Cerebellar nuclear complex (tissue), 1 donor: ENCODE measurements at regions not wholly inside any gene's neighbourhood (a gene's known extent, or its start where the extent isn't known, plus 50 kb on each side); places are given as distances from the start of the nearest gene placed in this dataset.

ENCODE experiments used
- DNase-seq, 2 experiments: peaks; one replicate each; lab custom pipeline; 2025; lab: John Stamatoyannopoulos, UW

DNA sequence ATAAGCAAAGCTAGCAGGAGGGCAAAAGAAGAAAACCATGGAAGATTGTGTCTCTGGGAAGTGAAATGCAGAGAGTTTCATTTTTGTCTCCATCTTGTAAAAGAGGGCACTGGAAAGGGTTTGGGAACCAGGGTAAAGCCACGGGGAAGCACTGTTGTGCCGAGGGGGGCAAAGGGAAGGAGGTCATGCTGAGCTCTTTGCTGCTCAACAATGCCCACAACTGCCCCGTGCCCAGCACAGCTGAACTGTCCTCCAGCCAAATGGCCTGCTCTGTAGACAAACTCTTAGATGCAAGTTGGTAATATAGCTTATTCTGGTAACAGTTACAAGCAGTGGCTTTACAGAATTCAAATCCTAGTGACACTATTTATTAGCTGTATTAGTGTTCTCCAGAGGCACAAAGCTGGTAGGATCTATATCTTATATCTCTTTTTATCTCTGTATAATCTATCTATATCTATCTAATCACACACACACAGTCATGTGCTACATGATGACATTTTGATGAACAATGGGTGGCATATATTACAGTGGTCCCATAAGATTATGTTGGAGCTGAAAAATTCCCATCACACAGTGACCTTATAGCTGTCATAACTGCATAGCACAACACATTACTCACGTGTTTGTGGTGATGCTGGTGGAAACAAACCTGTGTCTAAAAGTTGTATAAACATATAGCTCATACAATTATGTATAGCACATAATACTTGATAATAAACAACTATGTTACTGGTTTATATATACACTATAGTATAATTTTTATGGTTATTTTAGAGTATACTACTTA lies 203.4 kb upstream of the DDHD1 start:
- no peak for DNase-seq

DNA sequence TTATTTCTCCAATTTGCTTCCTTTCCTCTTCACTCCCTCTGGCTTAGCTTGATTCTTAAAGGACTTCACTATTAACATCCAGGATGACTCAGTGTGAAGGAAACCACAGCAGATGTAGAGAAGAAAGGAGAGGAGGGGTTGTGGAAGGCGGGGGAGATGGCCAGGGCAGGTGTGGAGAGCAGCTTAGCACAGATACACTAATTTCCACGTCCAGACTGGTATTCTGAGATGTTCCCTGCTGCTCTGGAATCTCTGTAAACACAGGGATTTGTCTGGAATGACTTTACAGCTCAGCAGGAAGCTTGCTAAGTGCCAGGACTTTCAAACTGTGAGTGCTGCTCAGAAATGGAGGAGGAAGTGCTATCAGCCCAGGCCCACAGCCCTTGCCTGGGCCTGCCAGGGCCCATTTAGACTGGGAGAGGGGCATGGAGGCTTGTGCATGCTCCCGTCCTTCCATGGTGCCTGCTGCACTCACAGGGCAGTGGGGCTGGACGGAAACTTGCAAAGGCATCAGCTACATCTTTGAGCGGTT lies 202.5 kb upstream of the DDHD1 start:
- no peak for DNase-seq

DNA sequence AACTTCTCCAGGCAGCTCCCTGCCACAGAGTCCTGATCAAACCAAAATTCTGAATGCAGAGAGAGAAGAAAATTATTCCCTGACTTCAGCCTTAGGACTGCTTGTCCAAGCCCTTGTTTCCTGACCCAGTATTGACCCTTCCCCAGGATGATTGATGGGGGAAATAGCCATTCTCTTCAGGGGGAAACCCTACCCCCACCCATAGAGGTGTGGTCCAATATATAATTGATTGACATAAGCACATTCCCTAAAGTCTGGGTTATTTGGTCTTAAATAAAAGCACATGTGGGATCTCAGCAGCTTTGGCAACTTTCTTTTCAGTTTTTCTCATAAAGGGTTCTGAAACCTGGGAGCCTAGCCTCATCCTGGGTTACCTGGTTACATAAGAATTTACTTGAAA lies 201.2 kb upstream of the DDHD1 start:
- DNase-seq = no peak

DNA sequence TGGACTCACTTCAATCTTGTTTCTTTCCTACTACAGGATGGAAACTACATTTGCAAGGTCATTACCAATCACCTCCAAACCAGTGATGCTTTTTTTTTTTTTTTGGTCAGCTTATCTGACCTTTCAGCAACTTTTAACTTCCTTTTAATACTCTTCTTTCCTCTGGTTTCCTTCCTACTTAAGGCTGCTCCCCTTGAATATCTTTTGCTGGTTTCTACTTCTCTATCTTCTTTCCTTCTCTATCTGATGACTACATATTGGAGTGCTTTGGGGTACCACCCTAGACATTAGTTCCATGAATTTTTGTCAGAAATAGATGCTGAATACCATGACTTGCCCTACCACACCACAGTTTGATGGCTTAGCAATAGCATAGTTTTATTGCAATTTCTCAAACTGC lies 197.7 kb upstream of the DDHD1 start:
- no peak for DNase-seq

DNA sequence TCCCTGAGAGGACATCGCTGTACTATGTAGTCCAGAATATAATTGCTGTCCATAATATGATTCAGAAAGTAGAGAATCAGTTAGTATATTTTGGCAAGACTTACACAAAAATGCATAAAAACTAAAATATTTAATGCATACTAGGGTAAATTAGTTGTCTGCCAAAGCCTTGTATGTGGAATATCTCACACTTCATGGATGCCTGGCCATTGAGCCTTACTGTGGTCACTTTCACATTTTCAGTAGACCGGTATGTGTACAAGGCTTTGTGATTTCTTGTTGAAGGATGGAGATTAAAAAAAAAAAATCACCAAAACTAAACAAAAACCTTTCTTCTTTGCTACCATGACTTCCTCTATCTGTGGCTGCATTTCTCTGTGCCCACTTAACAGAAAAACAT lies 197.3 kb upstream of the DDHD1 start:
- DNase-seq = no peak

DNA sequence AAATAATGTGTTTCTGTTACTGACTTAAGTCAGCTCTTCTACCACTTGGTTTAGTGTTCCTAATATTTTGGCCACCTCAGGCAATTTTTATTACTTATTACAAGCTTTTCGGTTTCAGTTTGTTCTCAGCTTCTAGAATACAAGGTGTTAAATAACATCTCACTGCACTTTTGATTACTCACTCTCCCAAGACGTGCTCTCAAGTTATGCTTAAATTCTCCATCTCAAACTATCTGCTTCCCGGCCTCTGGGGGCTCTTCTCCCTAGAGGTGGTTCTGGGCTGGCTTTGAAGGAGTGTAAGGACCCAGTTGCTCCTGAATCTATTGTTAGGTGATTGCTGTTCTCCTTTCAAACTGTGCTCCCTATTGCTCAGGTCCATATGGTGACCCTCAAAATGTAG lies 193.9 kb upstream of the DDHD1 start:
- no peak for DNase-seq

DNA sequence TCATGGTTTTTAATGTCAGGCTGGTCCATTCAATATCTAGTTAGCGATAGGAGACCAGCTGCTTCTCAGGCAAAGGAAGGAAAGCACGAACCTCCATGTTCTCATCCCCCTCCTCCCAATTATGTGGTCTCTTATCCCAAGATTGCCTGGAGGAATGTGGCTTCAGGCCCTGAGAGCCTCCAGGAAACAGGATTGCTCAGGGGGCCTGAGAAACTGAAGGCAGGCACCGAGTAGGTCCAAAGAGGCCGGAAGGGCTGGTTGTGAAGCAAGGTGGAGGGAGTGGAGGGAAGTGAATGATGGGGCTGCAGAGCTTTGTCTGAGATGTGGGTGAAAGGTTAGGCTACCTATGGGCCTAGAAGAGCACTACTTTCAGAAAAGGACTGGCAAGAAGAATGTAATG lies 188.2 kb upstream of the DDHD1 start:
- DNase-seq = no peak

DNA sequence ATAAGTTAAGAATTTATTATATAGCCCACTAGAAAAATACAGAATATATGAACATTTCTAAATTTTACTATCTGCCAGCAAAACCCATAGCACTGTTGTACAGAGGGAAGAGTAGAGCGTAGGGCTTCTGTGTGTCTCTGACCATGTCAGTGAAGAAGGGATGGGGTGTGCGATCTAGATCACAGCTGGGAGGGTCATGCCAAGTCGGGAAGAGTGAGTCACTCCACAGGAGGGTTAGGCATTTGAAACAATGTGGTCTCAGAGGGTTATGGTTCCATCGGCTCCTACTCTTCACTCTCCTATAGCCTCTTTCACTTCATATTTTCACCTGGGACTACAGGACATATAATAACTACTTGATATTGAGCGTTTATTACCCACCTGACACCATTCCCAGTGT lies 185.1 kb upstream of the DDHD1 start:
- no peak for DNase-seq

DNA sequence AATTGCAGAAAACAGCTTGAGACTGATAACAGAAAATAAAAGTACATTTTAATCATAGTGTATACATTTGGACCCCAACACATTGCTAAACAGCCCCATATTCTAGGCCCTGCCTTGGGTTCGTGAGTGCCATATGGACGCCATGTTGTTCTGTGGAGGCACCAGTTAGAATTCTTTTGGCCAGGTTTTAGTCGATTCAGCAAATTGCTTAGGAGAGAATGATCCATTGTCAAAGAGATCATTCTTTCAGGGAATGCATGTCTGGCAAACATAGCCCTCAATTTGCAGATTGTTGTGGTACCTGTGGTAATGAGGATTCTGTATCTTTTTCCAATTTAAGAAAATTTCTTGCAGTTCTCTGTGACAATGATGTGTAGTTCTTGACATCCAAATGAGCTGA lies 183.6 kb upstream of the DDHD1 start:
- DNase-seq = no peak

DNA sequence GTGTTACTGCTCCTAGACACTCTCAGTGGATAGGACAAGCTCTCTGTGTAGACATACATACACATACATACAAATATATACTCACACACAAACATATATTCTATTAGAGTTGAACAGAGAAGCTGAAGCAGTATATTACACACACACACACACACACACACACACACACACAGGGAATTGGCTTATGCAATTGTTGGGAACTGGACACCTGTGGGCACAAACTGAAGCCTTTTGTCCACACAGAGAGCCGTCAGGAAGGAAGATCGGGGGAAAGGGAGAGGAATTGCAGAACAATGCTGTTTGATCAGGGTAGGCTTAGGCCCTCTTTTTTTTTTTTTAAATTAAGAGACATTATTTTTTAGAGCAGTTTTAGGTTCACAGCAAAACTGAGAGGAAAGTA lies 180.7 kb upstream of the DDHD1 start:
- DNase-seq = no peak

DNA sequence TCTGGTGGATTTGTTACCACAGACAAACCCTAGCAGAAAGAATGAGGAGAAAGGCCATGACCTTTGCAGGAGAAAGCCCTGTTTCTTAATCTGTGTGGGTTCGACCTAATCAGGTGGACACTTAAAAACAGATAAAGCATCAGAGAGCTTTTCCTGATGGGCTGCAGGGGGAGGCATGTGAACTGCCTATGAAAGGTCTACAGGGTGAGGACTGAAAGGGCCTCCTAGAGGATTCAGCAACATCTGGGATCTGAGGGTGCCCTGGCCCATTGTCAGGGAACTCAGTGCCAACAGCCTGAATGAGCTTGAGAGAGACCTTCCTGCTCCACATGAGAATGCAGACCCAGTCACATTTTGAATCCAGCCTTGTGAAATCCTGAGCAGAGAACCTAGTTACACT lies 178.8 kb upstream of the DDHD1 start:
- DNase-seq = no peak

DNA sequence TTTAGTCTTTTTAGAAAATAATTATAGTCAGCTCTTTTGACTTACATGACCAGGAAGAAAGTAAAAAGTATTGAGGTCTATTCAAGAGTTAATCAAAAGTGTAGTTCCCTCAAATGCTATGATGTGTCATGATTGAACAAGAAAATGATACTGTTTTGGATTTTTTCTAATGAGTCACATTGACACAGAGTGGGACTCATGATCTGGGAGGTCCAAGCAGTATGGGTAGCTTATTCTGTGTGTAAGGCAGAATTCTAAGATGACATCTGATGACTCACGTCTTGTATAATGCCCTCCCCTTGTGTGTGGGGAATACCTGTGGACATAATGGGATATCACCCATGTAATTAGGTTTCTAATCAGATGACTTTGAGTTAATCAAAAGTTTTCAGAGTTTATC lies 178.1 kb upstream of the DDHD1 start:
- no peak for DNase-seq

DNA sequence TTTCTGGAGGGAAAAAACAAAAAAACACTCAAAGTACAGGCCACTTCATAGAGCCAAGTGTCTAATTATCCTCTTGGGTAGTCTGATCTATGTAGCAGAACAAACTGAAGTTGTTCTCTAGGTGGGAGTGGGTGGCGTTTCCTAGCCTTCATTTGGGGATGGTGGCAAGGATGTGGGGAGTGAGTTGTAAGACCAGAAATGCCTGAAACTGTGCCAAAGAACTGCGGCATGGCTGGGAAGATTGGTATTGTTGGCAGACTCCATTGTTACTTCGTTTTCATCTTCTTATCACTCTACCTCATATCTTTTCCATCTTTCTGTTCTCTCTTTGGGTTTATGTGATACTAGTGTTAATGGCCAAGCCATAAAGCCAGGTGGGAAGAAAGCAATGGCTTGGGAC lies 177.3 kb upstream of the DDHD1 start:
- no peak for DNase-seq

DNA sequence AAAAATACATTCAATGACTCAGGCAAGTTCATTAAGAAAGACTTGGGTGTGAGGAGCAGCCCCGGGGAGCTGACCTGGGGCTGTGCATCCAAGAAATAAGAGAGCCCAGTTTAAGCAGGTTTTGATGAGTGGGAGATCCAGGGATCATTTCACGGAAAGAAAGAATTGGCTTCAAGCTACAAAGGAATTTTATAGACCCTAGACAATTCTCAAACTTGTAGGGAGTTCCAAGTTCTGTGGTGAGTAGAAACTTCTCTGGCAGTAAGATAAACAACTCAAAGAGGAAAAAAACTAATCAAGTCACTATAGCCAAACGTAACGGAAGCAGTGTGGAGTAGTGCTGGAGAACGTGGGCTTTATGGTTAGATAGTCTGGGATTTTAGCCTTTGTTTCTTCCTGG lies 175.7 kb upstream of the DDHD1 start:
- no peak for DNase-seq

DNA sequence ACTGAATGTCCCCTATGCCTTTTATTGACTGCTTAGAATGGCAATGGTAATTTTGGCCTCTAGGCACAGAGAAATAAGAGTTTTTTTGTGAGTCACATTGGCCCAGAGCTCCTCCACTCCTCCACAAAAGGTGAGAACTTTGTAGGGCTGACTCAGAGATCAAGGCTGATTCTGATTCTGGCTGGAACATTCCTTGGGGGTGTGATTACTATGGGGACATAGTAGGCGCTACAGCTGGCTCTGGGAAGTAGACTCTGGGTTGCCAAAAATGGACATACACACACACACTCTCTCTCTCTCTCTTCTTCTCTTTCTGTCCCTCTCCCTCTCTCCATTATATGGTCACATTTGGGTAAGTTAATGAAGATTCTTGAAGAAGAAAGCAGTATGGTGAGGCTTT lies 174.6 kb upstream of the DDHD1 start:
- DNase-seq = no peak

DNA sequence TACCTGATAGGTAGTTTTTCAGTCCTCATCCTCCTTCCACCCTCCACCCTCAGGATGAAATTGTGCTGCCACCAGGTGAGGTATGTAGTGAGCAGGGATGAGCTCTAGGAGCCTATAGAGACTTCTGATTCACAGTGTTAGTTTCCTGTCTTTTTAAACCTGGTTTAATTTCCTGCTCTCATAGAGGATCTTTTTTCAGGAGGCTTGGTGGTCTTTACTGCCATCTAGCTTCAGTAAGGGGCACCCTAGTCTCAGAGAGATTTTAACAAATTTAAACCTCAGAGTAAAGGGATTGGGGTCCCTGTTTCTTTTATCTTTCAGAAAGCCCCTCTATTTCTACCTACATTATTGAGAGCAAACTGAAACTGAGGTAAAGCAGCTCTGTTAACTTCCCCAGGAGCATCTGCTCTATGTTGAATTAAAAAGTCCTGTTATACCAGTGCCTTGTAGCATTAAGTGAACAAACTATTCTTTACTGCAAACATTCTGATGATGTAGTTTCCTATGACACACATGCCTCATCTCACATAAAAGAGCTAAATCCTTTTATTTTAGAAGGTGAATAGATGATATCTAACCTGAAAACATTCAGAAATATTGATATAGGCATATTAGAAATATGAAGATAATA lies 172.2 kb upstream of the DDHD1 start:
- no peak for DNase-seq

DNA sequence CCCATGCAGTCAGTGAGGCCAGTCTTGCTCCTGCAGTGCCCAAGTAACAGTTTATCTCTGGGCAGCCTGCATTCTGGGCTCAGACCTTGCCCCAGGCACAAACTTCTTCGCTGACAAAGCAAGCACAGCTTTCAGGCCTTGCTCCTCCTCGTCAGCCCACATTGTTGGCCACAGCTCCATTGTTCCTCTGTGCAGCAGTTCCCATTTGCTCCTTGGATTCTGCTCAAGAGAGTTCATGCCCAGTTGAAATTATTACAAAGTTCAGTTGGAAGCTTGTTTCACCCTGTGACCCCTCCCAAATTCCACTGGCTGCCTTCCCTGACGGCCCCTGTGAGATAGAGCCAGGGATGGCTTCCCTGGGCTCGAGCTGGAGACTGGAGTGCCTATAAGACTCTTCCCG lies 163.4 kb upstream of the DDHD1 start:
- DNase-seq = no peak

DNA sequence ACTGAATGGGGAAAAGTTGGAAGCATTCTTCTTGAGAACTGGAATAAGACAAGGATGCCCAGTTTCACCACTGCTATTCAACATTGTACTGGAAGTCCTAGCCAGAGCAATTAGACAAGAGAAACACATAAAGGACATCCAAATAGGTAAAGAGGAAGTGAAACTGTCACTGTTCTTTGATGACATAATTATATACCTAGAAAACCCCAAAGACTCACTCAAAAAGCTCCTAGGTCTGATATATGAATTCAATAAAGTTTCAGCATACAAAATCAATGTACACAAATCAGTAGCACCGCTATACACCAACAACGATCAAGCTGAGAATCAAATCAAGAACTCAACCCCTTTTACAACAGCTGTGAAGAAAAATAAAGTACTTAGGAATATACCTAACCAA lies 157.3 kb upstream of the DDHD1 start:
- no peak for DNase-seq

DNA sequence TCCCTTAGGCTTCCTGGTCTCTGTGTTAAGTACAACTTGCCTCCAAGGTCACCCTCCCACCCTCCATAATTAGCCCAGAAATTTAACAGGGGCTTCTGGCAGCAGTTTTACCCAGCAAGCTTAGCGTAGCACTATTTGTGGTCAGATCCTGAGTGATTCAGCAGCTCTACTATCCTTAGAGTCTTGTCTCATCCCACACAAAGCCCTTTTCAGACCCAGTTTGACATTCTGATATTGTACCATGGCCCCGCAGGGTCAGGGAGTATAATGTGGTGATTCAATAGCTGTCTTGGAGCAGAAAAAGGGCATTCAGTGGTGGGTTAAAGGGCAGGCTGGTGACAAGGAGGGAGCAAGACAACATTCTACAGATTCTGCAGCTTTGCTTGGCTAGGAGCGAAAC lies 153.8 kb upstream of the DDHD1 start:
- DNase-seq = no peak

DNA sequence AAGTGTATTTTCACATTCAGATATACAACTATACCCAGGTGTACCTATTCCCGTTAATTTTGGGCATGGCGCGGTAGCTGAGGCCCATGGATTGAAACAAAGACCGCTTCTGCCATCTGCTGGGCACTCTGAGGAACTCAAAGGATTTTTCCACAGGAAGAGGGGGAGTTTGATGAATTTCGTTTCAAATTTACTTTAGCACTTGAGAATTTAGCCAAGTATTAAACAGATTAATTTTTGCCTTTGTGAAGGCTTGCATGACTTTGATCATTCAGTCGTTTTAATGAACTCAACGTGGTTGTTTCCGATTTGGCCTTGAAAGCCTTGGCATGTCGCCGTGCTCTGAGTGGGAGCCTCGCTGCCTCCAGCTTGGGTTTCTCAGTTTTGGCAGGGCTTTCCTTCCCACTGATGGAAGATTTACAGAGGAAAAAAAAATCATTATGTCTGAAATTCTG lies 153.2 kb upstream of the DDHD1 start:
- peak in 1 of 2 experiments; percentile 71 for DNase-seq

DNA sequence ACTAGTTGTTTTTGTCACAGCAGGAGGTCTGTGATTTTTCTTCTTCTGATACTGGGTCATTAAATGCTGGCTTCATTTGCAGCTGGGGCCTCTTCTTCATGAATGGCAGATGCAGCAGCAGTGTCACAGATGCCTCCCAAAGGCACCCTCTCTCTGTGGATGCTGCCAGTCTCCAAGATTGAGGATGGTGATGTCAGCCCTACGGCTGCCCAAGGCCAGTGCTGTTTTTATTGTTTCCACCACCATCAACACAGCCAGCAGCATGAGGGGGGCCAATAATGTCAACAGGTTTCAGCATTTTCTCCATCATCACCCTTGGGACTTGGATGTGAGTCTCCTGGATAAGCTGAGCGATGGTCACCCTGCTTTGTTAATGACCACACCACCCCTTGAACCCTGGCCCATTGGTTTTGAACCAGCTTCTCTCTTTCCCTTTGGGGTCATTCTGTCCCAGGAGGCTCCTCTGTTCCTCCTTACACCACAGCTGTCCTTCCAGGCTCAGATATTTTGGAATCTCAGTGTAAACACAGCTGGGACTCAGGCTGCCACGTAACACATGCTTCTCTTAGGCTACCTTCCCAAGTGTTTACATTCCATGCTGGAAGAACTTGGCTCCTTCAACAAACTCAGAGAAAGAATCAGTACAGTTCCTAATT lies 151.7 kb upstream of the DDHD1 start:
- no peak for DNase-seq

DNA sequence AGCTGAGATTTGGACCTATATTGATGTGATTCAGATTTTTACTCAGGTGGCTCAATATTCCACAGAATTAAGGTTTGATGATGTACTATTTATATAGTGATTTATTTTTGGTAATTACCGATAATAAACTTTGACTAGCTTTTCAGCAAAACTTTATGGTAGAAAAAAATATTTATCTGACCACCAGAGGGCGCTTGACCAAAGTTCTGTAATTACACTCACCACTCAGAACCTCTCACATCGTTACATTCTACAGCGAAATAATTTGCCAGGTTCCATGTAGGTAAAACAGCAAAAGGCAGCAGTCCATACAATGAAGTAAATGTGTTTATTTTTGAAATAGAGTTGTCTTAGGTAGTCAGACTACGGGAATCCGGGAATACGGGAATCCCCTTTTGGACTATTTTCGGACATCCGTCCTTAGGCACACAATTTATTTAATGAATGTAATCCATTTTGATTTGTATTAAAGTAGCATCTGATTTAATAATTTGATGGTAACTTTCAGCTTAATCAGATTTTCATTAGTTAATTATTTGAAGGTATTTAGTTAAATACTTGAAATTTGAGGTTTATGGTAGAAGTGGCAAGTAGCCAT lies 143.0 kb upstream of the DDHD1 start:
- DNase-seq = peak in 1 of 2 experiments; percentile 29

DNA sequence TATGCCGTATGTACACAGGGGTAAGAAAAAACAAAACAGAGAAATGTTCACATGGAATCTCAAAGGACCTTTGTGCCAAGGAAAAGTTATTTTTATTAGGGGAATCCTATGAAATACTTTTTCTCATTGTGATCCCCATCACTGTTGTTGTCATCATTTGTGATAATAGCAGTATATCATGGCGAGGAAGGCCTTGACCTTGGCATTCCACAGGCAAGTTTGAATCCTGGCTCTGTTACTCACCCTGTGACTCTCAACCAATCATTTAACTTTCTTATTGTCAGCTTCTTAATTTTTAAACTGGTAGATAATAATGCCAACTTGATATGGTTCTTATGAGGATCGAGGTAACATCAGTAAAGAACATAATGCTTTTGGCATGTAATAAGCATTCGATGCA lies 142.2 kb upstream of the DDHD1 start:
- no peak for DNase-seq
